ENCODE measurements at regions not wholly inside any gene's neighbourhood (a gene's known extent, or its start where the extent isn't known, plus 50 kb on each side); places are given as distances from the start of the nearest gene placed in this dataset.

- H3K4me3 ChIP-seq = no peak overlapping the region
- ATAC-seq (no peak), DNase-seq (no peak)
- H3K4me1 ChIP-seq = no peaks in the 10 kb centered on the region
- intact Hi-C loops (cut with DNase I) = no loop called here
- no peaks in the 10 kb centered on the region for H3K36me3 ChIP-seq
- H3K27me3 ChIP-seq = no peaks in the 10 kb centered on the region
- H3K9me3 ChIP-seq = no peaks in the 10 kb centered on the region
- H3K27ac ChIP-seq = no peak overlapping the region
- TF ChIP-seq CTCF (IDR thresholded peaks at IDR 0.05) (no peak), POLR2A (IDR thresholded peaks at IDR 0.05) (no peak)
Measured at GRCh38 chr9:29648132-29648531, 2074.9 kb upstream of the C9orf72 start.

- intact Hi-C loops (cut with DNase I) = no loop called here
- DNase-seq = no peak
- TF ChIP-seq CTCF (IDR thresholded peaks at IDR 0.05) (no peak), POLR2A (IDR thresholded peaks at IDR 0.05) (no peak)
- no peak for ATAC-seq
- Histone ChIP-seq H3K27ac (no peak overlapping the region), H3K27me3 (no peaks in the 10 kb centered on the region), H3K9me3 (no peaks in the 10 kb centered on the region), H3K4me1 (no peaks in the 10 kb centered on the region), H3K36me3 (no peaks in the 10 kb centered on the region), H3K4me3 (no peak overlapping the region)
Measured at GRCh38 chr9:29648601-29649000, 2075.3 kb upstream of the C9orf72 start.

GRCh38 chr9:29656641-29657406, 2083.5 kb upstream of the C9orf72 start:
- no peaks in the 10 kb centered on the region for H3K27me3 ChIP-seq
- intact Hi-C loops (cut with DNase I) = no loop called here
- no peak overlapping the region for H3K27ac ChIP-seq
- TF ChIP-seq CTCF (IDR thresholded peaks at IDR 0.05) (no peak), POLR2A (IDR thresholded peaks at IDR 0.05) (no peak)
- DNase-seq (no peak), ATAC-seq (no peak)
- no peaks in the 10 kb centered on the region for H3K4me1 ChIP-seq
- no peak overlapping the region for H3K4me3 ChIP-seq
- 66 to 75% (median 69%) methylated on average over 7 of the region's 7 CpGs for WGBS, 4 donors
- H3K36me3 ChIP-seq = no peaks in the 10 kb centered on the region
- no peaks in the 10 kb centered on the region for H3K9me3 ChIP-seq

- DNase-seq (no peak), ATAC-seq (no peak)
- Histone ChIP-seq H3K27me3 (no peaks in the 10 kb centered on the region), H3K4me1 (no peaks in the 10 kb centered on the region), H3K36me3 (no peaks in the 10 kb centered on the region), H3K9me3 (no peaks in the 10 kb centered on the region), H3K4me3 (no peak overlapping the region), H3K27ac (no peak overlapping the region)
- TF ChIP-seq POLR2A (IDR thresholded peaks at IDR 0.05) (no peak), CTCF (IDR thresholded peaks at IDR 0.05) (no peak)
- intact Hi-C loops (cut with DNase I) = no loop called here
- 89 to 93% (median 92%) methylated on average over 7 of the region's 7 CpGs for WGBS, 4 donors
Measured at GRCh38 chr9:29657821-29658220, 2084.5 kb upstream of the C9orf72 start.
